ENCODE measurements at regions not wholly inside any gene's neighbourhood (a gene's known extent, or its start where the extent isn't known, plus 50 kb on each side); places are given as distances from the start of the nearest gene placed in this dataset.

DNA sequence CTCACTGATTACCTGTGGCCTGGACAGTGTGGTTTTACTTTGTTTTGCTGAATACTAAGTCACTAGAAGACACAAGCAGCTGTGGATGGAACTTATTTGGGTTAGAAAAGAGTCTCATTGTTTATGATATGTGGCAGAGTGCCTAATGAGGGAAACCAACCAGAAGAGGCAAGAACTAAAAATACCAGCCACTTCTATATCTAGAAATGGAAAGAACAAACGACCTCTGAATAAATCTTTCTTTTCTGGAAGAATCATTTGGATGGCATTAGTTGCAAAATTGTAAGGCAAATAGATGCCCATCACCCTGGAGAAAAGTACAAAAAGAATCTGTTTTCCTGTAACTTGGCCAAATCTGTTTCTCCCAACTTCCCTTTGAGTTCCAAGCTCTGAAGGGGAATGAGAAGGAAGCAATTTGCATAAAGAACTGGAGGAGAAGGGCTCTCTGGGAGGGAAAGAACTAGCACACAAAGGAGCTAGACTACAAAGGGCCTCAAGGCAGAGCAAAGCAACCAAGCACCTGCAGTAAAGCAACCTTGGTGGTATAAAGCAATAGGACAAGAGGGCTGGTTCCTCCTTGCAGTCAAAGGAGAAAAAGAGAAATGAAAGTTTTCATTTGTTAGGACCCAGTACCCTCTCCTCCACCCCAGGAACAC, 455.4 kb downstream of the CAAP1 start:
- ChIA-PET CTCF (no interaction called here), POLR2A (interaction anchor here (0.7 kb wide), 1 partner anchor 582 kb away, joined by 3 read pairs; no protein-coding TSS in a partner anchor)
- intact Hi-C loops (cut with micrococcal nuclease) = no loop called here
- ATAC-seq (no peak), DNase-seq (no peak)
- TF ChIP-seq, protein P1, sequence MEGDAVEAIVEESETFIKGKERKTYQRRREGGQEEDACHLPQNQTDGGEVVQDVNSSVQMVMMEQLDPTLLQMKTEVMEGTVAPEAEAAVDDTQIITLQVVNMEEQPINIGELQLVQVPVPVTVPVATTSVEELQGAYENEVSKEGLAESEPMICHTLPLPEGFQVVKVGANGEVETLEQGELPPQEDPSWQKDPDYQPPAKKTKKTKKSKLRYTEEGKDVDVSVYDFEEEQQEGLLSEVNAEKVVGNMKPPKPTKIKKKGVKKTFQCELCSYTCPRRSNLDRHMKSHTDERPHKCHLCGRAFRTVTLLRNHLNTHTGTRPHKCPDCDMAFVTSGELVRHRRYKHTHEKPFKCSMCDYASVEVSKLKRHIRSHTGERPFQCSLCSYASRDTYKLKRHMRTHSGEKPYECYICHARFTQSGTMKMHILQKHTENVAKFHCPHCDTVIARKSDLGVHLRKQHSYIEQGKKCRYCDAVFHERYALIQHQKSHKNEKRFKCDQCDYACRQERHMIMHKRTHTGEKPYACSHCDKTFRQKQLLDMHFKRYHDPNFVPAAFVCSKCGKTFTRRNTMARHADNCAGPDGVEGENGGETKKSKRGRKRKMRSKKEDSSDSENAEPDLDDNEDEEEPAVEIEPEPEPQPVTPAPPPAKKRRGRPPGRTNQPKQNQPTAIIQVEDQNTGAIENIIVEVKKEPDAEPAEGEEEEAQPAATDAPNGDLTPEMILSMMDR (IDR thresholded peaks at IDR 0.05) = no peak
- H3K27ac Mint-ChIP-seq = no peak overlapping the region
- no peaks in the 10 kb centered on the region for H3K27me3 Mint-ChIP-seq
- no peaks in the 10 kb centered on the region for H3K4me1 Mint-ChIP-seq (ENCODE audit: low read depth)
- H3K36me3 Mint-ChIP-seq (ENCODE audit: low read depth) = no peaks in the 10 kb centered on the region
- H3K4me3 Mint-ChIP-seq = no peak overlapping the region
- no peaks in the 10 kb centered on the region for H3K9me3 Mint-ChIP-seq

DNA sequence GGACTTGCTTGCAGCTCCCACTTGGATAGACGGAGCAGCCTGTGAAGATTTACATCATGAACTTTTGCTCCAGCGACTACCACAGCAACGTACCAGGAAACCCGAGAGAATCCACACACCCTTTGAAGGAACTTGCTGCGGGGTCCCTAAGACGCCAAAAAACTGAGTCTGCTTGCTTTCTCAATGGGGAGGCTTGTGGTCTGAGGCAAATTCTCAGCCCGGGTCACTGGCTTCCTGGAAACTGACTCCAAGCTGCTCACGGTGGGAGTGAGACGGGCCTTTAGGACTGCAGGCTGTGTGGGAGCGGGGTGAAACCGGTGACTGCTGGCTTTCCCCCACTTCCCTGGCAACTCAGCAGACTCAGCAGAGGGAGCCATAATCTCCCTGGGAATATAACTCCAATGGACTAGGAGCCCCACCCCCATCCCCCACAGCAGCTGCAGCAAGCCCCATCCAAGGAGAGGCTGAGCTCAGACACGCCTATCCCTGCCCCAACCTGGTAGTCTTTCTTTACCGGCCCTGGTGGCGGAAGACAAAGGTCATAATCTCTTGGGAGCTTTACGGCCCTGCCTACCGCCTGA, 466.0 kb downstream of the CAAP1 start:
- no peaks in the 10 kb centered on the region for H3K27me3 Mint-ChIP-seq
- TF ChIP-seq, protein P1 (IDR thresholded peaks at IDR 0.05) = no peak
- no peak overlapping the region for H3K4me3 Mint-ChIP-seq
- DNase-seq (no peak), ATAC-seq (no peak)
- intact Hi-C loops (cut with micrococcal nuclease) = no loop called here
- POLR2A ChIA-PET = no interaction called here
- H3K27ac Mint-ChIP-seq = no peak overlapping the region
- CTCF ChIA-PET = no interaction called here
- H3K4me1 Mint-ChIP-seq (ENCODE audit: low read depth) = no peaks in the 10 kb centered on the region
- no peaks in the 10 kb centered on the region for H3K36me3 Mint-ChIP-seq (ENCODE audit: low read depth)
- H3K9me3 Mint-ChIP-seq = peaks cover 3% of the 10 kb centered on the region

DNA sequence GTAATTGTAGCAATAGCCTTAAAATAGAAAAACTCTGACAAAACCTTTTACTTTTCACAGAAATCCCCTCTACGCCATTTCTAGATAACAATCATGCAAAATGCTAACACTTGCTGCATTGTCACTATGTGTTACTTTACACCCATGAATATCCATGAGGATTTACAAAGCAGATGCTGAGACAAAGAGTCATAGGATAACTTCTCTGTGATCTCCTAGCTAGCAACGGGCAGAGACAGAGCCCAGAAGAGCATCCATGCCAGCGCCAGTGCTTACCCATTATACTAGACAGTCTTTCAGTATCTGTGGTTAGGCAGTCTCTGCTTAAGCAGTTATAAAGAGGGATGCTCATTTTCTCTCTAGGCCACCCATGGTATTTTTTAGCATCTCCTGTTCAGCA, 474.1 kb downstream of the CAAP1 start:
- Mint-ChIP-seq H3K9me3 (peaks cover under 1% of the 10 kb centered on the region), H3K4me3 (no peak overlapping the region), H3K4me1 (ENCODE audit: low read depth) (no peaks in the 10 kb centered on the region), H3K27ac (no peak overlapping the region), H3K27me3 (no peaks in the 10 kb centered on the region), H3K36me3 (ENCODE audit: low read depth) (no peaks in the 10 kb centered on the region)
- no peak for DNase-seq
- no peak for ATAC-seq
- intact Hi-C loops (cut with micrococcal nuclease) = no loop called here
- POLR2A ChIA-PET = no interaction called here
- CTCF ChIA-PET = no interaction called here
- TF ChIP-seq, protein P1 (IDR thresholded peaks at IDR 0.05) = no peak

DNA sequence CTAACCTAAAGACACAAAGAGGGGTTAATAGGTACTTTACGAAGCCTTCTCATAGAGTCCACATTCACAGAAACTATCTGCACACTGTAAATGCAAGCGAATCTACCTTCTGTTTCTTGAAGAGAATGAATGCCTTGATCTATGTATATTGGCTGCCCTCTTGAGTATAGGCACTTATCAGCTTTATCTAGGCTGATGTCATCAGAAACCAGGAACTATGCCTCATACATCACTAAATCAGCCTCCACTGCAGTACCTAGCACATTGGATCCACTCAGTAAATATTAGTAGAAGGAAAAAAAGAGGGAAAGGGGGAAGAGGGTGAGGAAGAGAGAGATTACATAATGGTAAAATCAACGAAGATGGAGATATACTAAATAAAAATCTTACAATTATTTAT, 477.1 kb downstream of the CAAP1 start:
- CTCF ChIA-PET = no interaction called here
- Mint-ChIP-seq H3K4me3 (no peak overlapping the region), H3K27me3 (no peaks in the 10 kb centered on the region), H3K27ac (no peak overlapping the region), H3K36me3 (ENCODE audit: low read depth) (no peaks in the 10 kb centered on the region), H3K4me1 (ENCODE audit: low read depth) (no peaks in the 10 kb centered on the region), H3K9me3 (peaks cover 2% of the 10 kb centered on the region)
- intact Hi-C loops (cut with micrococcal nuclease) = no loop called here
- TF ChIP-seq, protein P1 (IDR thresholded peaks at IDR 0.05) = no peak
- no peak for DNase-seq
- POLR2A ChIA-PET = no interaction called here
- no peak for ATAC-seq

DNA sequence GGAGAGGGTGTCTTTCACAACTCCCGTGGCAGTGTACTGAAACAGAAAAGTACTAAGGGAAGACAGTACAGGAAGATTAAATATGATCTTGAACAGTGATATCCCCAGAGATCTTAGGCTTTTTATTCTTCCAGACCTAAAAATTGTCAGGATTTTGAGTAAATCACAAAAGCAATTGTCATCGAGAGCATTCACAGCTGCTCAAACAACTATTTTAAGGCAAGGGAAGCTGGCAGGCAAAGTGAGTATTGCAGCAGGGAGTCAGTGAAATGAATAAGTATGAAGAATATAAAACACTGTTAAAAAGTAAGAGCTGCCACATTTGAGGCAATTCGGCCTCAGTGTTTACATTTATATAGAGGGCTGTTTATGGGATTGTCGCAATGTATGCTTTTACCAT, 479.0 kb downstream of the CAAP1 start:
- no peak overlapping the region for H3K27ac Mint-ChIP-seq
- H3K4me1 Mint-ChIP-seq (ENCODE audit: low read depth) = no peaks in the 10 kb centered on the region
- ATAC-seq (no peak), DNase-seq (no peak)
- no peaks in the 10 kb centered on the region for H3K27me3 Mint-ChIP-seq
- TF ChIP-seq, protein P1 (IDR thresholded peaks at IDR 0.05) = no peak
- intact Hi-C loops (cut with micrococcal nuclease) = no loop called here
- H3K4me3 Mint-ChIP-seq = no peak overlapping the region
- H3K9me3 Mint-ChIP-seq = peaks cover 2% of the 10 kb centered on the region
- ChIA-PET CTCF (no interaction called here), POLR2A (no interaction called here)
- no peaks in the 10 kb centered on the region for H3K36me3 Mint-ChIP-seq (ENCODE audit: low read depth)
